ENCODE measurements at regions not wholly inside any gene's neighbourhood (a gene's known extent, or its start where the extent isn't known, plus 50 kb on each side); places are given as distances from the start of the nearest gene placed in this dataset.

GRCh38 chr3:177855021-177855420, 657.7 kb upstream of the TBL1XR1 start:
- Histone ChIP-seq H3K79me2 (ENCODE audit: insufficient read depth, low read length) (no peaks in the 10 kb centered on the region), H4K20me1 (ENCODE audit: insufficient read depth, low read length) (no peaks in the 10 kb centered on the region), H3K27me3 (ENCODE audit: control insufficient read depth in 1 of 2, insufficient read depth in 2 of 2, low read length in 2 of 2) (no peaks in the 10 kb centered on the region), H3K36me3 (replicated peaks in 1 of 2; ENCODE audit: control insufficient read depth in 1 of 2, insufficient read depth in 2 of 2, low read length in 2 of 2) (no peaks in the 10 kb centered on the region), H3K4me1 (ENCODE audit: insufficient read depth, low read length) (peaks cover 15% of the 10 kb centered on the region), H3K9me3 (ENCODE audit: low read length) (no peaks in the 10 kb centered on the region), H2AFZ (ENCODE audit: low read length) (no peak overlapping the region), H3K4me3 (replicated peaks in 1 of 3; ENCODE audit: insufficient read depth in 1 of 3, low read depth in 2 of 3, low read length in 3 of 3) (no peak overlapping the region), H3K9ac (ENCODE audit: insufficient read depth, low read depth, low read length) (no peak overlapping the region), H3K4me2 (ENCODE audit: low read depth, low read length) (no peak overlapping the region), H3K27ac (ENCODE audit: extremely low read length, insufficient read depth, low read length) (no peak overlapping the region)
- TF ChIP-seq, protein P1, sequence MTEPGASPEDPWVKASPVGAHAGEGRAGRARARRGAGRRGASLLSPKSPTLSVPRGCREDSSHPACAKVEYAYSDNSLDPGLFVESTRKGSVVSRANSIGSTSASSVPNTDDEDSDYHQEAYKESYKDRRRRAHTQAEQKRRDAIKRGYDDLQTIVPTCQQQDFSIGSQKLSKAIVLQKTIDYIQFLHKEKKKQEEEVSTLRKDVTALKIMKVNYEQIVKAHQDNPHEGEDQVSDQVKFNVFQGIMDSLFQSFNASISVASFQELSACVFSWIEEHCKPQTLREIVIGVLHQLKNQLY (CRISPR knock-in tag; IDR thresholded peaks at IDR 0.05) = no peak
- TF ChIP-seq ZNF343 (CRISPR knock-in tag; IDR thresholded peaks at IDR 0.05) (no peak), ZNF230 (CRISPR knock-in tag; IDR thresholded peaks at IDR 0.05) (no peak), RARG (CRISPR knock-in tag; IDR thresholded peaks at IDR 0.05; ENCODE audit: low read depth) (no peak), POLR2A (IDR thresholded peaks at IDR 0.05; ENCODE audit: insufficient read depth in 1 of 2, low read depth in 2 of 2, low read length in 2 of 2) (no peak), ZNF569 (CRISPR knock-in tag; IDR thresholded peaks at IDR 0.05; ENCODE audit: borderline replicate concordance) (no peak), ZNF451 (CRISPR knock-in tag; IDR thresholded peaks at IDR 0.05) (no peak), SIX1 (CRISPR knock-in tag; IDR thresholded peaks at IDR 0.05; ENCODE audit: borderline replicate concordance) (no peak), CCAR2 (optimal IDR thresholded peaks at IDR 0.05; ENCODE audit: low read depth, low read length) (no peak), CREB1 (IDR thresholded peaks at IDR 0.05) (no peak), CREB1 (CRISPR knock-in tag; IDR thresholded peaks at IDR 0.05) (no peak), ZNF350 (CRISPR knock-in tag; IDR thresholded peaks at IDR 0.05; ENCODE audit: borderline replicate concordance, low read depth) (no peak), PRMT3 (CRISPR knock-in tag; IDR thresholded peaks at IDR 0.05; ENCODE audit: borderline replicate concordance, low read depth) (no peak)
- TF ChIP-seq, protein P2, sequence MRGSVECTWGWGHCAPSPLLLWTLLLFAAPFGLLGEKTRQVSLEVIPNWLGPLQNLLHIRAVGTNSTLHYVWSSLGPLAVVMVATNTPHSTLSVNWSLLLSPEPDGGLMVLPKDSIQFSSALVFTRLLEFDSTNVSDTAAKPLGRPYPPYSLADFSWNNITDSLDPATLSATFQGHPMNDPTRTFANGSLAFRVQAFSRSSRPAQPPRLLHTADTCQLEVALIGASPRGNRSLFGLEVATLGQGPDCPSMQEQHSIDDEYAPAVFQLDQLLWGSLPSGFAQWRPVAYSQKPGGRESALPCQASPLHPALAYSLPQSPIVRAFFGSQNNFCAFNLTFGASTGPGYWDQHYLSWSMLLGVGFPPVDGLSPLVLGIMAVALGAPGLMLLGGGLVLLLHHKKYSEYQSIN (CRISPR knock-in tag; IDR thresholded peaks at IDR 0.05; ENCODE audit: borderline replicate concordance) = no peak
- TF ChIP-seq, protein P3, sequence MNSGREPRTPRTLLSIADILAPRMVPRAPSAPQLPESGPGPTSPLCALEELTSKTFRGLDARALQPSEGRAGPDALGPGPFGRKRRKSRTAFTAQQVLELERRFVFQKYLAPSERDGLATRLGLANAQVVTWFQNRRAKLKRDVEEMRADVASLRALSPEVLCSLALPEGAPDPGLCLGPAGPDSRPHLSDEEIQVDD (CRISPR knock-in tag; IDR thresholded peaks at IDR 0.05; ENCODE audit: borderline replicate concordance) = no peak
- POLR2A ChIA-PET = no interaction called here
- WGBS (ENCODE audit: low lambda C conversion rate) = 72% methylated on average over 2 of the region's 2 CpGs
- FAIRE-seq (no peak), DNase-seq (ENCODE audit: low spot score) (no peak), ATAC-seq (no peak)
- BruUV-seq (replicated peaks) = no TSS peak
- in situ Hi-C loops (cut with HindIII; ENCODE audit: extremely low pct_ligation_motif_present, low pct_unique_long_range_greater_than_20kb) (no loop called here), intact Hi-C loops (cut with micrococcal nuclease; ENCODE audit: unreplicated experiment) (no loop called here)
- CTCF ChIA-PET (ENCODE audit: low intra/inter-chr PET ratio, low total read pairs) = no interaction called here
